HG03378 (cell line): ENCODE measurements at regions not wholly inside any gene's neighbourhood (a gene's known extent, or its start where the extent isn't known, plus 50 kb on each side); places are given as distances from the start of the nearest gene placed in this dataset.
"Not testable (repeated sequence)": the region's sequence is repeated elsewhere in the genome, so short reads cannot be mapped to it uniquely, and the experiment has no call there.

Experiments used
- ATAC-seq: cut with Tn5 transposase; IDR thresholded peaks from one replicate; pipeline ENCODE4 v1.9.1; 2021; ENCODE audit warnings: mild to moderate bottlenecking, moderate library complexity; ENCODE audit not compliant: unreplicated experiment

DNA sequence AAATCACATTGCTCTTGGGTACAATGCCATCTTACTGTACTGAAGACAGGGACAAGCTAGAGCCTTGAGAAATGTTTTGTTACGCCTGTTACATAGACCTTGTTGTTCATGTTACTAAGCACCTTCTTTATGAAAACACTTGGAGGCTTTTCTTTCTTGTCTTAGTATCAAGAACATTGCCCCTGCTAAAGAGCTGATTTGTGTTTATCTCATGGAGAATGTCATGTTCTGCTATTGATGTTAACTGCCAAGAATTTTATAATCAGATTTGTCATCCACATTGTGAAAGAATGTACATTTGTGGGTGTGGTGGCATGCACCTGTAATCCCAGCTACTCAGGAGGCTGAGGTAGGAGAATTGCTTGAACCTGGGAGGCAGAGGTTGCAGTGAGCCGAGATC lies 431.3 kb upstream of the MDFIC2 start:
- no peak for ATAC-seq

DNA sequence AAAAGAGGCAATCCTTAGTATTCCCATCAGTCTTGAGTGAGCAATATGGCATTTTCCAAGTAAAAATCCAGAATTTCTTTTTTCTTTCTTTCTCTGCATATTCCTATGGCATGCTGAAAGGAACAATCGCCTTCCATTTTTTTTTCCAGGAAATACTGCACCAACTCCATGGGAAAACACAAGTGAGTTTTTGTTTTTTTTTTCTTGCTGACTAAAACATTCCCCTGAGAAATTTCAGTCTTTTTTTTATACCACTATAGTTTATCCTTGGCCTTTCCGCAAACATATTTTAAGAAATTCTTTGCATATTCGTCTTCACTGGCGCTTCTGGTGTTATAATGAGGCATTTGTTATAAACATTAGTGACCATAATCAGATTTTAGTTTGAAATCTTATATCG lies 429.6 kb upstream of the MDFIC2 start:
- no peak for ATAC-seq

- ATAC-seq: no peak
Observed at GRCh38 chr3:70740872-70741271, 428.4 kb upstream of the MDFIC2 start.

- ATAC-seq: no peak
Observed at GRCh38 chr3:70740071-70740470, 427.6 kb upstream of the MDFIC2 start.

DNA sequence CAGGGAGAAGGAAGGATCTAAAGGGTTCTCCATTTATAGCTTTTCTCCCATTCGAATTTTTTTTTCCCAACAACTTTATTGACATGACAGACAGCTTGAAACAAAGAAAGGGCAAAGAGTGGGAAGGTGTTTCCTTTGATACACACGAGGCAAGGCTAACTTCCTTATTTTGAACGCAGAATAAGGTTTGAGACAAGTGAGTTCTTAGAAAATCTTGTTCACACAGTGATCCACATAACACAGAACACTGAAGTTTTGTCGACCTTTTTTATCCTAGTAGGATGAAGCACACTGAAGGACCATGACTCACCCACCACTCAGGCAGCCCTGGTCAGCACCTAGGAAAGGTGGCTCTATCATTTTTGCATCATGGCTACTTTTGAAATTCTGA lies 425.8 kb upstream of the MDFIC2 start:
- no peak for ATAC-seq

- no peak for ATAC-seq
Observed at GRCh38 chr3:70737666-70738290, 425.3 kb upstream of the MDFIC2 start.

DNA sequence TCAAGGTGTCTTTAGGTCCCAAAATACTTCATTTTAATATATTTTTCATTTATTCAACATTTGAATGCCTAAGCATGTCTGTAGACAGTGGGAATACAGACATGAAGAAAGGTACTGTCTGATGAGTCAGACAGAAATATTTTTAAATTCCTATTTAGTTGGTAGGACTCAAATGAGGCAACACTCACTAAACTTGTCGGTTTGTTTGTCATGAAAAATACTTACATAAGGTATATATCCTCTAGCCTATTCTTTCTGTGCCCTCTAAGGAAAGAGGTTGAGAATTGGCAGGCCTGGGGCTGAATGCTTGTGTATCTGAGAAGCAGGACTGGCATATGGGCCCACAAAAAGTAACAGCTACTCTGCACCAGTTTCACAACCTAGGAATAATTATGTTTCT lies 423.6 kb upstream of the MDFIC2 start:
- ATAC-seq: no peak

DNA sequence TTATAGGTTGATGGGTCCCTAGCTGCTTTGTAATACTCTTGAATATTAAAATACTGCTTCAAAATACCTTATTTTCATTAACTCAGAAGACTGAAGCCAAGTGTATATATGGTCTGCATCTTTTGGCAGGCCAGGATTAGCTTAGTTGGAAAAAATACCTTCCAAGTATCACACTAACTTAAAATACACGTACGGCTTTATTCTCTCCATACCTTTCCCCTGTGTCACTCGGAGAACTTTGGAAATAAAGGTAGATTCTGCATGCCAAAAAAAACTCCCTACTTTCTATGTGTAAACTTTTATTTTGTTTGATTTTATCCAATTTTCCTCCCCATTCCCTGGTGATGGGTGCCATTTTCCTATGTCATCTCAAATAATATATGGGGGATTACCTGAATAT lies 422.3 kb upstream of the MDFIC2 start:
- ATAC-seq: no peak

DNA sequence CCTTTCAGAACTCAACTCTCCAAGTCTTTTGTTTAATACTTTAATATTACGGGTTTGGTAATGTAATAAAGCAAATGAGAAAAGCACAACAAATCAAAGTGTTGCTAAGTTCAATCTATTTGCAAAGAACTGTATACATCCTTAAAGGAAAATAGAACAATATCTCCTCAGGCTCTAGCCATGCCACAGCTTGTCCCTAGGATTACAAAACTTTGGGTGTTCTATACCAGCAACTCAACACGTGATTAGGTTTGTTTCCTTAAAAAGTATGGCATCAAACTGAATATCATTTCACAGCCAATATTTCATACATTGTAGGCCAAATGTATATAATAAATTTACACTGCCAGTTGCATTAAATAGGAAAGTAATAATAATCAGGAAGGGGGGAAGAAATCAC lies 418.6 kb upstream of the MDFIC2 start:
- ATAC-seq: no peak

DNA sequence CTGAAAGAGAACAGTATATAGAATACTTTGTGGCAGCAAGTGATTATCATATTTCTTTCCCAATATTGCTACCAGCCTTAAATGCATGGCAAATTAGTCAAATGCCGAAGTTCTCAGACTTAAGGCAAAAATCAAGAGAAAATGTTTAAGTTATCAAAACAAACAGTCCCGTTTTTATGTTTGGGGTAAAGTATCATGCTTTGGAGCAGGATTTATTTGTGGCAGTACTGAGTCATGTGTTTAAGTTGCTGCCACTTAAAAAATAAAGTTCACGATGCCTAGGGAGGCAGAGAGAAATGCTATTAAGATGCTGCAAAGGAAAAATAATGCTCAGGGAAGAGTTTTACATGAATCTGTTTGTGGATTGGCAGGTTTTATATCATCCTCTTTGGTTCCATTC lies 417.4 kb upstream of the MDFIC2 start:
- ATAC-seq: no peak

DNA sequence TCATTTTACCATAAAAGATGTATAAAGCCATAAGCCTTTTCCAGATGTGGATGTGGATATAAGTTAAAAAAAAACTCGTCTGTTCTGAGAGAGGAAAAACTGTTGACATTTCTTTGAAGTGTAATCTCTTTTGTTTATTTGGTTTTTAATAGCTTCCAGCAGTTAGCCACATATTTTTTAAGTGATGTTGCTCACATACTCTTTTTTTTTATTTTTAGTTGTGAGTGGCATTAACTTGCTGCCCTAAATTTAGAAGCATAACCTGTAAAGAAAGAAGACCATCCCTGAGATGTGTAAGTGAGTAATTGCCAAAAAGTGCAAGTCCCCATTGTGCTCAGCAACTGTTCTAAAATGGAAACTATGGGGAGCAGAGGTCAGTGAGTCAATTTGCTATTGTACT lies 415.9 kb upstream of the MDFIC2 start:
- ATAC-seq: no peak

DNA sequence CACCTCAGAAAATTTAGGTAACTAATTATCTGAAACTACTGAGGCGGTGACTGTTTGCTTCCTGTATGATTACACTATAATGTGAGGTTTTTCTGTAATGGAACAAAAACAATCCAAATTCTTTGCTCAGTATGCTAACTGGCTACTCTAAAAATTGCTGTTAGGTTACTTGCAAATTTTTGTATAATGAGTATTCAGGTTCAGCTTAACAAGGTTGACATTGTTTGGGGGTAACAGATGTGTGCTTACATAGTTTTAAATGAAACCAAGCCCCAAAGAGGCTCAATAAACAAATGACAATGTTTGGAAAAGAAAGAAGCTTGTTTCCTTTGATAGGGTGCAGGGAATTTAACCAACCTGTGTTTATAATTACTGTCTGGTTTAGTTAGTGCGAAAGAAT lies 414.5 kb upstream of the MDFIC2 start:
- no peak for ATAC-seq

- ATAC-seq: no peak
Observed at GRCh38 chr3:70726096-70726938, 413.9 kb upstream of the MDFIC2 start.

GRCh38 chr3:70722018-70722417 lies 409.6 kb upstream of the MDFIC2 start:
- ATAC-seq: no peak

- no peak for ATAC-seq
Observed at GRCh38 chr3:70716832-70717231, 404.4 kb upstream of the MDFIC2 start.

- no peak for ATAC-seq
Observed at GRCh38 chr3:70712449-70713082, 400.1 kb upstream of the MDFIC2 start.

DNA sequence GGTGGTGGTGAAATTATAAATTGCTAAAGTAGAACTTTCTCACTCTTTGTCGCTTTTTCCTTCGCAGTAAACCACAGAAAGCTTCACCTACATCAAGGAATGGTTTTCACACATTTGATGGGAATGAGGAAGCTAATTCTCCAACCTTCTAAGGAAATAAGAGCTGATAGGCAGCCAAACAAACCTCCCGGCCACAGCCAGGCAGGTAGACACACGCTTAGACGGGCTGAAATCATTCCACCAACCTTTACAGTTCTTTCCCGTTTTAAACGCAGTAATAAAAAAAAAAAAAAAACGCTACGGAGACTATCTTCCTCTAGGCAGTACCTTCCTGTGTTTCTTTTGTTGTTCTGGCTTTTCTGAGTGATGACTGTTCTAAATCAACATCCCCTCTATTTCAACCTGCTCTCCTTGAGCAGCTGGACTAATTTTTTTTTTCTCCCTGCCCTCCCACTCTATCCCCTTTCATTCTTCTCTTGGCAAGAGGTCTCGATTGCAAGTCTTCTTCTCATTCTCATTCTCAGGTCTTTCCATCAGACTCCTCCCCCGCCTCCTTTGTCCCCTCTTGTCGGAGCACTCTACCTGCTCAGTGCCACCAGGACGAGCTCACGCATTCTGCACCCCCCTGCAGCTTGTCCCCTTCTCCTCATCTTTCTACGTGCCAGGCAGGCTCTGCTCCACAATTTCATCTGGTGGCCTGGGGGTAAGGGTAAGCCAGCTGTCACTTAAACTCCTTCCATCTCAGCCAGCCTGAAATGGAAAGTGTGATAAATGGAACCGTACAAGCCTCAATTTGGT lies 391.1 kb upstream of the MDFIC2 start:
- no peak for ATAC-seq

- ATAC-seq: no peak
Observed at GRCh38 chr3:70702132-70702531, 389.7 kb upstream of the MDFIC2 start.

- no peak for ATAC-seq
Observed at GRCh38 chr3:70684701-70685100, 372.3 kb upstream of the MDFIC2 start.

DNA sequence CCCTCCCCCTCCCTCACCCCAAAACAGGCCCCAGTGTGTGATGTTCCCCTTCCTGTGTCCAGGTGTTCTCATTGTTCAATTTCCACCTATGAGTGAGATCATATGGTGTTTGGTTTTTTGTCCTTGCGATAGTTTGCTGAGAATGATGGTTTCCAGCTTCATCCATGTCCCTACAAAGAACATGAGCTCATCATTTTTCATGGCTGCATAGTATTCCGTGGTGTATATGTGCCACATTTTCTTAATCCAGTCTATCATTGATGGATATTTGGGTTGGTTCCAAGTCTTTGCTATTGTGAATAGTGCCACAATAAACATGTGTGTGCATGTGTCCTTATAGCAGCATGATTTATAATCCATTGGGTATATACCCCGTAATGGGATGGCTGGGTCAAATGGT lies 363.4 kb upstream of the MDFIC2 start:
- ATAC-seq: not testable (repeated sequence)
